Activated CD8-positive, alpha-beta T cell treated with anti-CD3 and anti-CD28 coated beads for 36 hours (primary cell): ENCODE measurements at regions not wholly inside any gene's neighbourhood (a gene's known extent, or its start where the extent isn't known, plus 50 kb on each side); places are given as distances from the start of the nearest gene placed in this dataset.
"Not testable (repeated sequence)": the region's sequence is repeated elsewhere in the genome, so short reads cannot be mapped to it uniquely, and the experiment has no call there.

Source experiments
- ATAC-seq: fragments of 200-7000 bp; cut with Tn5 transposase; one replicate; pipeline ENCODE4 v1.10.0; 2021; ENCODE audit warnings: mild to moderate bottlenecking, moderate library complexity
- CTCF ChIA-PET: fragments of 350-600 bp; sonication (Branson Sonifier 250); formaldehyde crosslinking; loops from one replicate; lab custom pipeline; 2021; ENCODE audit warnings: antibody characterized with exemption; lab: Charles Lee
- POLR2A ChIA-PET: fragments of 350-600 bp; sonication (Branson Sonifier 250); formaldehyde crosslinking; loops from one replicate; lab custom pipeline; 2021; ENCODE audit warnings: antibody characterized with exemption; lab: Charles Lee
- DNase-seq: peaks from one replicate; pipeline ENCODE4 v3.0.0-alpha.2; 2020
- H3K27ac Mint-ChIP-seq: one replicate; pipeline ENCODE4 v1.8.0; 2021; ENCODE audit warnings: mild to moderate bottlenecking, mixed read lengths
- H3K27me3 Mint-ChIP-seq: one replicate; pipeline ENCODE4 v1.8.0; 2021; ENCODE audit warnings: mixed read lengths
- H3K36me3 Mint-ChIP-seq: one replicate; pipeline ENCODE4 v1.8.0; 2021; ENCODE audit warnings: low read depth, mixed read lengths
- H3K4me1 Mint-ChIP-seq: one replicate; pipeline ENCODE4 v1.8.0; 2021; ENCODE audit warnings: low read depth, mixed read lengths
- H3K4me3 Mint-ChIP-seq: one replicate; pipeline ENCODE4 v1.8.0; 2021; ENCODE audit warnings: mild to moderate bottlenecking, moderate library complexity, mixed read lengths
- H3K9me3 Mint-ChIP-seq: one replicate; pipeline ENCODE4 v1.8.0; 2021; ENCODE audit warnings: mixed read lengths
- intact Hi-C: fragments of 100-400 bp; cut with micrococcal nuclease; formaldehyde crosslinking; loops from one replicate; pipeline ENCODE4 v1.10.0; 2022
- TF ChIP-seq, protein P1 (sequence below): fragments of 200-600 bp; IDR thresholded peaks from one replicate; pipeline ENCODE4 v1.8.0; 2022; ENCODE audit warnings: antibody characterized with exemption, mild to moderate bottlenecking

- H3K27me3 Mint-ChIP-seq: peaks cover 41% of the 10 kb centered on the region
- no peaks in the 10 kb centered on the region for H3K9me3 Mint-ChIP-seq
- TF ChIP-seq, protein P1, sequence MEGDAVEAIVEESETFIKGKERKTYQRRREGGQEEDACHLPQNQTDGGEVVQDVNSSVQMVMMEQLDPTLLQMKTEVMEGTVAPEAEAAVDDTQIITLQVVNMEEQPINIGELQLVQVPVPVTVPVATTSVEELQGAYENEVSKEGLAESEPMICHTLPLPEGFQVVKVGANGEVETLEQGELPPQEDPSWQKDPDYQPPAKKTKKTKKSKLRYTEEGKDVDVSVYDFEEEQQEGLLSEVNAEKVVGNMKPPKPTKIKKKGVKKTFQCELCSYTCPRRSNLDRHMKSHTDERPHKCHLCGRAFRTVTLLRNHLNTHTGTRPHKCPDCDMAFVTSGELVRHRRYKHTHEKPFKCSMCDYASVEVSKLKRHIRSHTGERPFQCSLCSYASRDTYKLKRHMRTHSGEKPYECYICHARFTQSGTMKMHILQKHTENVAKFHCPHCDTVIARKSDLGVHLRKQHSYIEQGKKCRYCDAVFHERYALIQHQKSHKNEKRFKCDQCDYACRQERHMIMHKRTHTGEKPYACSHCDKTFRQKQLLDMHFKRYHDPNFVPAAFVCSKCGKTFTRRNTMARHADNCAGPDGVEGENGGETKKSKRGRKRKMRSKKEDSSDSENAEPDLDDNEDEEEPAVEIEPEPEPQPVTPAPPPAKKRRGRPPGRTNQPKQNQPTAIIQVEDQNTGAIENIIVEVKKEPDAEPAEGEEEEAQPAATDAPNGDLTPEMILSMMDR: no peak
- H3K36me3 Mint-ChIP-seq: no peaks in the 10 kb centered on the region
- no peak overlapping the region for H3K27ac Mint-ChIP-seq
- no peak for ATAC-seq
- intact Hi-C loops: no loop called here
- no peak overlapping the region for H3K4me3 Mint-ChIP-seq
- CTCF ChIA-PET: interaction anchor here (1.3 kb wide), 1 partner anchor 32 kb away, joined by 4 read pairs; no protein-coding TSS in a partner anchor
- peaks cover 2% of the 10 kb centered on the region for H3K4me1 Mint-ChIP-seq
- POLR2A ChIA-PET: no interaction called here
- no peak for DNase-seq
Measured at GRCh38 chr6:16932920-16933319, 168.9 kb upstream of the STMND1 start.

GRCh38 chr6:16931079-16931478 is 169.8 kb upstream of the ATXN1 start:
- ATAC-seq, H3K9me3 Mint-ChIP-seq, H3K27ac Mint-ChIP-seq, H3K4me1 Mint-ChIP-seq, DNase-seq, CTCF ChIA-PET, H3K4me3 Mint-ChIP-seq, POLR2A ChIA-PET, H3K36me3 Mint-ChIP-seq, intact Hi-C loops: not testable (repeated sequence)
- peaks cover 36% of the 10 kb centered on the region for H3K27me3 Mint-ChIP-seq

DNA sequence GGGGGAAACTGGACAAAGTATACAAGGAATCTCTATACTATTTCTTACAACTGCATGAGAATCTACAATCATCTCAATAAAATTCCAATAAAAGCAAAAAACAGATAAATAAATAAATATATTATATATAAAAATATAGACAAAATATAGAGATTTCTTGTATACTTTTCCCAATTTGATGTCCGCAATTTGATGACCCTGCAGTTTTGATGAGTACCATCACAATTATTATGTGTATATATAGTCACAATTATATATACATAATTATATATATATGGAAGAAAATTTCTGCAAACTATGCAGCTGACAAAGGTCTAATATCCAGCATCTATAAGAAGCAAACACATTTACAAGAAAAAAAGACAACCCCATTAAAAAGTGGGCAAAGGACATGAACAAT is 169.2 kb upstream of the ATXN1 start:
- Mint-ChIP-seq H3K4me3 (no peak overlapping the region), H3K27ac (no peak overlapping the region), H3K36me3 (no peaks in the 10 kb centered on the region), H3K27me3 (peaks cover 30% of the 10 kb centered on the region), H3K9me3 (no peaks in the 10 kb centered on the region), H3K4me1 (peaks cover 2% of the 10 kb centered on the region)
- ChIA-PET POLR2A (no interaction called here), CTCF (no interaction called here)
- DNase-seq (no peak), ATAC-seq (no peak)
- TF ChIP-seq, protein P1: no peak
- intact Hi-C loops: no loop called here

GRCh38 chr6:16929809-16930208 is 168.5 kb upstream of the ATXN1 start:
- ChIA-PET CTCF (no interaction called here), POLR2A (no interaction called here)
- intact Hi-C loops: no loop called here
- peaks cover 2% of the 10 kb centered on the region for H3K4me1 Mint-ChIP-seq
- no peaks in the 10 kb centered on the region for H3K9me3 Mint-ChIP-seq
- no peak overlapping the region for H3K4me3 Mint-ChIP-seq
- H3K27me3 Mint-ChIP-seq: peaks cover 26% of the 10 kb centered on the region
- H3K27ac Mint-ChIP-seq: no peak overlapping the region
- TF ChIP-seq, protein P1: no peak
- no peaks in the 10 kb centered on the region for H3K36me3 Mint-ChIP-seq
- no peak for ATAC-seq
- no peak for DNase-seq

DNA sequence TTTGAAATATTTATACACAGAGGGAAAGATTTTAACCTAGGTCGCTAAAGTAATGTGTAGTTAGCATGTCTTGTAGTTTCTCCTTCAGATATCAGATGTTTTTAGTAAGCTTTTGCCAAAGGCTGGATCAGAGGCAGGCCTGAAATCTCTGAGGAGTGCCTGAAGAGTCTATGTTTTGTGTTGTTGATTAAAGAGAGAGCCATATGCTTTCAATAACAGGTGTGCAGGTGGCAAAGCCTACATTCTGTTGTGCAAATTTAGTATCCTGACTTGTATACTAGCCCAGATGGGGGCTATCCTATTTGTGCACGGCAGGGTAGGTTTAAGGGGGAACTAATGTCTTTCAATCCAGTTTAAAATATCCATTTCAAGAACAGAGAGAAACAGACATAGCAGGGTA is 167.1 kb upstream of the ATXN1 start:
- no peak for ATAC-seq
- Mint-ChIP-seq H3K27me3 (peaks cover 21% of the 10 kb centered on the region), H3K4me3 (no peak overlapping the region), H3K36me3 (no peaks in the 10 kb centered on the region), H3K4me1 (peaks cover under 1% of the 10 kb centered on the region), H3K9me3 (no peaks in the 10 kb centered on the region), H3K27ac (no peak overlapping the region)
- TF ChIP-seq, protein P1: no peak
- ChIA-PET POLR2A (no interaction called here), CTCF (interaction anchor here (0.6 kb wide), 1 partner anchor 57 kb away, joined by 3 read pairs; no protein-coding TSS in a partner anchor)
- intact Hi-C loops: no loop called here
- no peak for DNase-seq

- CTCF ChIA-PET: interaction anchor here (0.6 kb wide), 1 partner anchor 151 kb away, joined by 3 read pairs; no protein-coding TSS in a partner anchor
Measured at GRCh38 chr6:16927205-16927604, 165.9 kb upstream of the ATXN1 start.

More at GRCh38 chr6:16927205-16927604, 165.9 kb upstream of the ATXN1 start:
- ATAC-seq (no peak), DNase-seq (no peak)
- intact Hi-C loops: no loop called here
- no peak overlapping the region for H3K27ac Mint-ChIP-seq
- no peaks in the 10 kb centered on the region for H3K36me3 Mint-ChIP-seq
- no peaks in the 10 kb centered on the region for H3K4me1 Mint-ChIP-seq
- POLR2A ChIA-PET: no interaction called here
- peaks cover 21% of the 10 kb centered on the region for H3K27me3 Mint-ChIP-seq
- TF ChIP-seq, protein P1: no peak
- H3K4me3 Mint-ChIP-seq: no peak overlapping the region
- H3K9me3 Mint-ChIP-seq: no peaks in the 10 kb centered on the region
